H9 (cell line): ENCODE measurements at regions not wholly inside any gene's neighbourhood (a gene's known extent, or its start where the extent isn't known, plus 50 kb on each side); places are given as distances from the start of the nearest gene placed in this dataset.
"Not testable (repeated sequence)": the region's sequence is repeated elsewhere in the genome, so short reads cannot be mapped to it uniquely, and the experiment has no call there.

Source experiments
- DNase-seq: peaks from one replicate; pipeline ENCODE4 v3.0.0-alpha.2; 2017
- H2AFZ ChIP-seq: one replicate; pipeline ENCODE4 v1.6.1; 2013; ENCODE audit warnings: mild to moderate bottlenecking, low read length, control low read depth, moderate library complexity
- H2AK5ac ChIP-seq: 2 replicates; pipeline ENCODE4 v1.6.1; 2013; ENCODE audit warnings: low read length, control low read depth, mixed read lengths; ENCODE audit not compliant: insufficient read length
- H2BK120ac ChIP-seq: one replicate; pipeline ENCODE4 v1.6.1; 2013; ENCODE audit warnings: low read depth, mild to moderate bottlenecking, low read length, control low read depth, inconsistent platforms; ENCODE audit not compliant: poor library complexity, severe bottlenecking
- H2BK12ac ChIP-seq: 2 replicates; pipeline ENCODE4 v1.6.1; 2013; ENCODE audit warnings: low read length, control low read depth, mixed read lengths, low read depth; ENCODE audit not compliant: insufficient read length
- H2BK15ac ChIP-seq: 2 replicates; pipeline ENCODE4 v1.6.1; 2013; ENCODE audit warnings: low read depth, low read length, control low read depth
- H2BK20ac ChIP-seq: one replicate; pipeline ENCODE4 v1.6.1; 2013; ENCODE audit warnings: low read depth, mild to moderate bottlenecking, low read length, control low read depth, inconsistent platforms; ENCODE audit not compliant: poor library complexity, severe bottlenecking
- H2BK5ac ChIP-seq: 2 replicates; pipeline ENCODE4 v1.6.1; 2013; ENCODE audit warnings: low read length, control low read depth, mixed read lengths; ENCODE audit not compliant: insufficient read length
- H3K14ac ChIP-seq: 2 replicates; pipeline ENCODE4 v1.6.1; 2013; ENCODE audit warnings: low read length, control low read depth; ENCODE audit not compliant: insufficient read depth
- H3K18ac ChIP-seq: 2 replicates; pipeline ENCODE4 v1.6.1; 2013; ENCODE audit warnings: low read depth, mild to moderate bottlenecking, mixed read lengths, low read length, control low read depth; ENCODE audit not compliant: insufficient read length
- H3K23ac ChIP-seq: 2 replicates; pipeline ENCODE4 v1.6.1; 2013; ENCODE audit warnings: low read length, control low read depth, mixed read lengths, low read depth; ENCODE audit not compliant: insufficient read length
- H3K23me2 ChIP-seq: 2 replicates; pipeline ENCODE4 v1.6.1; 2013; ENCODE audit warnings: low read depth, mild to moderate bottlenecking, mixed read lengths, low read length, control low read depth; ENCODE audit not compliant: insufficient read length, poor library complexity, severe bottlenecking
- H3K27ac ChIP-seq: 2 replicates; pipeline ENCODE4 v1.5.1; 2013; ENCODE audit warnings: low read length, control low read depth, mixed read lengths, low read depth; ENCODE audit not compliant: insufficient read length
- H3K27me3 ChIP-seq: 2 replicates; pipeline ENCODE4 v1.6.1; 2013; ENCODE audit warnings: low read length, control low read depth, inconsistent platforms; ENCODE audit not compliant: insufficient read depth
- H3K4ac ChIP-seq: 2 replicates; pipeline ENCODE4 v1.6.1; 2013; ENCODE audit warnings: low read depth, mild to moderate bottlenecking, control low read depth, inconsistent platforms, low read length, moderate library complexity
- H3K4me1 ChIP-seq: 2 replicates; pipeline ENCODE4 v1.6.1; 2013; ENCODE audit warnings: low read length, control low read depth, inconsistent platforms; ENCODE audit not compliant: insufficient read depth
- H3K4me2 ChIP-seq: 2 replicates; pipeline ENCODE4 v1.6.1; 2013; ENCODE audit warnings: low read length, control low read depth, mixed read lengths; ENCODE audit not compliant: insufficient read length, insufficient read depth
- H3K56ac ChIP-seq: 2 replicates; pipeline ENCODE4 v1.6.1; 2013; ENCODE audit warnings: low read depth, mild to moderate bottlenecking, mixed read lengths, low read length, control low read depth; ENCODE audit not compliant: insufficient read length
- H3K79me1 ChIP-seq: 2 replicates; pipeline ENCODE4 v1.6.1; 2013; ENCODE audit warnings: low read depth, mild to moderate bottlenecking, moderate library complexity, low read length, control low read depth, inconsistent platforms; ENCODE audit not compliant: insufficient read depth, poor library complexity, severe bottlenecking
- H3K79me2 ChIP-seq: 2 replicates; pipeline ENCODE4 v1.6.1; 2013; ENCODE audit warnings: low read length, control low read depth, inconsistent platforms; ENCODE audit not compliant: insufficient read depth
- H3K9ac ChIP-seq: 2 replicates; pipeline ENCODE4 v1.6.1; 2013; ENCODE audit warnings: low read length, control low read depth, mixed read lengths; ENCODE audit not compliant: insufficient read length; ENCODE audit errors: extremely low read depth
- H3K9me3 ChIP-seq: one replicate; pipeline ENCODE4 v1.6.1; 2013; ENCODE audit warnings: low read depth, low read length, inconsistent platforms; ENCODE audit not compliant: control insufficient read depth
- H3T11ph ChIP-seq: one replicate; pipeline ENCODE4 v1.6.1; 2013; ENCODE audit warnings: mild to moderate bottlenecking, low read length, control low read depth, inconsistent platforms
- H4K20me1 ChIP-seq: one replicate; pipeline ENCODE4 v1.6.1; 2013; ENCODE audit not compliant: control insufficient read depth, insufficient read length, insufficient read depth
- H4K5ac ChIP-seq: 2 replicates; pipeline ENCODE4 v1.6.1; 2013; ENCODE audit warnings: low read depth, mild to moderate bottlenecking, mixed read lengths, low read length, control low read depth; ENCODE audit not compliant: insufficient read length
- H4K8ac ChIP-seq: replicated peaks from 2 replicates; pipeline ENCODE4 v1.6.1; 2013; ENCODE audit warnings: low read length, control low read depth, mixed read lengths, low read depth; ENCODE audit not compliant: insufficient read length
- H4K91ac ChIP-seq: 2 replicates; pipeline ENCODE4 v1.6.1; 2013; ENCODE audit warnings: low read depth, mild to moderate bottlenecking, moderate library complexity, mixed read lengths, low read length, control low read depth; ENCODE audit not compliant: insufficient read length
- H3K27ac Mint-ChIP-seq, 3 experiments: 2 replicates in 2 of 3; 3 replicates in 1 of 3; pipeline ENCODE4 v1.8.0; 2020 to 2021; ENCODE audit warnings: mixed read lengths in 3 of 3, mild to moderate bottlenecking in 1 of 3, moderate library complexity in 1 of 3
- H3K27me3 Mint-ChIP-seq: 2 replicates; pipeline ENCODE4 v1.8.0; 2021; ENCODE audit warnings: low read depth, mild to moderate bottlenecking, moderate library complexity, mixed read lengths
- H3K36me3 Mint-ChIP-seq, 3 experiments: 2 replicates in 2 of 3; 3 replicates in 1 of 3; pipeline ENCODE4 v1.8.0; 2020 to 2021; ENCODE audit warnings: low read depth in 3 of 3, mixed read lengths in 3 of 3; ENCODE audit not compliant: insufficient read depth in 1 of 3
- H3K4me1 Mint-ChIP-seq, 2 experiments: 2 replicates each; pipeline ENCODE4 v1.8.0; 2020; ENCODE audit warnings: mixed read lengths in 2 of 2
- H3K4me3 Mint-ChIP-seq, 2 experiments: 2 replicates in 1 of 2; 3 replicates in 1 of 2; pipeline ENCODE4 v1.8.0; 2020 to 2021; ENCODE audit warnings: mild to moderate bottlenecking in 2 of 2, mixed read lengths in 2 of 2, moderate library complexity in 1 of 2
- H3K9me3 Mint-ChIP-seq, 2 experiments: 2 replicates in 1 of 2; 3 replicates in 1 of 2; pipeline ENCODE4 v1.8.0; 2020; ENCODE audit warnings: mild to moderate bottlenecking in 2 of 2, mixed read lengths in 2 of 2, moderate library complexity in 1 of 2
- WGBS: extraction: QIAGEN DNeasy Blood & Tissue Kit; methylation state at CpG from one replicate; pipeline ENCODE4 v1.1.7; 2013; ENCODE audit warnings: missing lambda C conversion rate, low lambda C conversion rate, mixed read lengths; ENCODE audit not compliant: insufficient read length; ENCODE audit errors: extremely low coverage; 5-methylcytosine and 5-hydroxymethylcytosine counted together
- TF ChIP-seq, protein P1 (sequence below): fragments of 200-600 bp; sonication (generic); conservative IDR thresholded peaks from 3 replicates; pipeline ENCODE4 v1.8.0; 2021; ENCODE audit warnings: antibody characterized with exemption, mild to moderate bottlenecking

DNA sequence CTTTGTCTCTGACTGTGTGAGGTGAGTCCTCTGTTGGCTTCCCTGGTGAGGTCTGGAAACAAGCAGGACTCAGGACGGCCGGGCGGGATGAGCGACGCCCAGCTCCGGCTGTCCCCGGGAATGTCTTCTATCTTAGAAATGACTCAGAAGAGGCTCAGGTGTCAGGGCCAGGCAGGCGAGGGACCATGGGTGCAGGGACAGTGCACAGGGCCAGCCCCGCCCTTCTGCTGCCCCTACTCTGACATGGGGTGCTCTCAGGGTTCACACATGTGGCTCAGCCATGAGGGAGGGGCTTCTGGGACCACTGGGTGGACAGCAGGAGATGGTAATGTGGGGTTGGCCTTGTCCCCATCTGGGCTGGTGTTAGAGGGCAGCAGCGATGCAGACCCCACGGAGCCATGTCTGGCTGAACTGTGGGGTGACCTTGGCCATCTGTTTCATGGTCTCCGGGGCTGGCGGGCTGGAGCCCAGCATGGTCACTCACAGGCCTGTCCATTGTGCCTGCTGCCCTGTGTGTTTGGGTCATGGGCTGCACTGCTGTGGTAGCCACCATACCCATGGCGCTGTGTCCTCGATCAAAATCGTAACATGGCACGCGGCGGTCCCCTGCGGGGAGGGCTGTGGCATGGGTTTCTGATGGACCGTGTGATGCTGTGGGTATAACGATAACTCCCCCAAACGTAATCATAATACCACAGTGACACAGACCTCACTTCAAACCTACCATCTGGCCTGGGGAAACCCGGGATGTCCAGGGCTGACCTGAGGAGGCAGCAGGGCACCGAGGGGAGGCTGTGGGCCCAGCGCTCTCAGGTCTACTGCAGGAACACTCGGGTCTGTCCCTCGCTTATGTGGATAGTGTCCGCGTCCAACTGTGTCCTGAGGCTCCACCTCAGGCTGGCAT lies 368.8 kb downstream of the TMEM121 start:
- Histone ChIP-seq H3K23me2 (no peaks in the 10 kb centered on the region), H4K20me1 (no peaks in the 10 kb centered on the region), H3K9ac (no peak overlapping the region), H4K91ac (no peak overlapping the region), H3K4me1 (no peaks in the 10 kb centered on the region), H3K56ac (no peak overlapping the region), H3K23ac (no peak overlapping the region), H3K14ac (no peak overlapping the region), H2AFZ (no peak overlapping the region), H4K5ac (no peak overlapping the region), H3K4me2 (no peak overlapping the region), H2AK5ac (no peak overlapping the region), H2BK20ac (no peak overlapping the region), H3K27me3 (no peaks in the 10 kb centered on the region), H3K79me1 (no peaks in the 10 kb centered on the region), H3T11ph (no peak overlapping the region), H4K8ac (no peak overlapping the region), H2BK120ac (no peak overlapping the region), H3K9me3 (peaks cover 78% of the 10 kb centered on the region), H3K79me2 (no peaks in the 10 kb centered on the region), H2BK15ac (no peak overlapping the region), H2BK5ac (no peak overlapping the region), H3K27ac (no peak overlapping the region), H3K4ac (no peak overlapping the region), H3K18ac (no peak overlapping the region), H2BK12ac (no peak overlapping the region)
- Mint-ChIP-seq H3K27me3 (peaks cover 3% of the 10 kb centered on the region; the same call in 1 of the 2 replicates), H3K4me1 (no peaks in the 10 kb centered on the region), H3K36me3 (peaks cover 0 to 20% (median 5%) of the 10 kb centered on the region in 3 experiments; a peak in 5 of 7 replicates), H3K9me3 (peaks cover 75 to 85% of the 10 kb centered on the region in 2 experiments), H3K4me3 (no peak overlapping the region), H3K27ac (no peak overlapping the region)
- no peak for DNase-seq
- TF ChIP-seq, protein P1, sequence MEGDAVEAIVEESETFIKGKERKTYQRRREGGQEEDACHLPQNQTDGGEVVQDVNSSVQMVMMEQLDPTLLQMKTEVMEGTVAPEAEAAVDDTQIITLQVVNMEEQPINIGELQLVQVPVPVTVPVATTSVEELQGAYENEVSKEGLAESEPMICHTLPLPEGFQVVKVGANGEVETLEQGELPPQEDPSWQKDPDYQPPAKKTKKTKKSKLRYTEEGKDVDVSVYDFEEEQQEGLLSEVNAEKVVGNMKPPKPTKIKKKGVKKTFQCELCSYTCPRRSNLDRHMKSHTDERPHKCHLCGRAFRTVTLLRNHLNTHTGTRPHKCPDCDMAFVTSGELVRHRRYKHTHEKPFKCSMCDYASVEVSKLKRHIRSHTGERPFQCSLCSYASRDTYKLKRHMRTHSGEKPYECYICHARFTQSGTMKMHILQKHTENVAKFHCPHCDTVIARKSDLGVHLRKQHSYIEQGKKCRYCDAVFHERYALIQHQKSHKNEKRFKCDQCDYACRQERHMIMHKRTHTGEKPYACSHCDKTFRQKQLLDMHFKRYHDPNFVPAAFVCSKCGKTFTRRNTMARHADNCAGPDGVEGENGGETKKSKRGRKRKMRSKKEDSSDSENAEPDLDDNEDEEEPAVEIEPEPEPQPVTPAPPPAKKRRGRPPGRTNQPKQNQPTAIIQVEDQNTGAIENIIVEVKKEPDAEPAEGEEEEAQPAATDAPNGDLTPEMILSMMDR = no peak
- no CpG with 5 or more reads among the region's 30 CpGs for WGBS

DNA sequence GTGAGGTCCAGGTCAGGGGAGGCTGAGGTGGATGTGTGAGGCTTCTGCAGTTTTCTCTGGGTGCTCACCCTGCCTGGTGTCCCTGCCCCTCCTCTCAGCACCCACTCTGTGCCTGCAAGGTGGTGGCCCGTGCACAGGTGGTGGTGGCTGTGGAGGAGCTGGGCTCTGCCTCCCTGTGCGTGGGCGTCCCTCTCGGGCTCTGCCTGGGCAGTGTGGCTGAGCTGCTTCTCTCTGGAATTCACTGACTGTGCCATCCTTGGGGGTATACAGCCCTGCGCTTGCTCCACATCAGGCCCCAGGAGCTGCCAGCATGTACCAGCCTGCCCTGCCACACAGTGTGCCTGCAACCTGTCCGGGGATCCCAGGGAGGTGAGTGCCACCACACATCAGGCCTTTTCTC lies 369.8 kb downstream of the TMEM121 start:
- not testable (repeated sequence) for H3K27me3 Mint-ChIP-seq
- peaks cover 77% of the 10 kb centered on the region for H3K9me3 ChIP-seq

More for the DNA sequence above, 369.8 kb downstream of the TMEM121 start:
- not testable (repeated sequence) for H3K27ac Mint-ChIP-seq, H3K79me1 ChIP-seq, H2BK12ac ChIP-seq, H2BK5ac ChIP-seq, H3K4ac ChIP-seq, H2BK120ac ChIP-seq, H2BK15ac ChIP-seq, H3K4me1 Mint-ChIP-seq, DNase-seq, H3K9ac ChIP-seq, H3K27ac ChIP-seq, H3K79me2 ChIP-seq, H3T11ph ChIP-seq, H3K27me3 ChIP-seq, H2BK20ac ChIP-seq, H3K23ac ChIP-seq, H3K4me3 Mint-ChIP-seq, H2AK5ac ChIP-seq, H4K20me1 ChIP-seq, H2AFZ ChIP-seq, H3K4me2 ChIP-seq, H3K23me2 ChIP-seq, H4K91ac ChIP-seq, H4K5ac ChIP-seq, H3K14ac ChIP-seq, H3K18ac ChIP-seq, H4K8ac ChIP-seq, H3K4me1 ChIP-seq, H3K56ac ChIP-seq
- Mint-ChIP-seq H3K9me3 (peaks cover 74 to 85% of the 10 kb centered on the region in 2 experiments), H3K36me3 (peaks cover 0 to 21% (median 5%) of the 10 kb centered on the region in 3 experiments; a peak in 5 of 7 replicates)
- no CpG with 5 or more reads among the region's 6 CpGs for WGBS
